ENCODE measurements at regions not wholly inside any gene's neighbourhood (a gene's known extent, or its start where the extent isn't known, plus 50 kb on each side); places are given as distances from the start of the nearest gene placed in this dataset.

- DNase-seq: no peak
These were observed 333.8 kb downstream of the CDH26 start for GRCh38 chr20:60292001-60292520.

DNA sequence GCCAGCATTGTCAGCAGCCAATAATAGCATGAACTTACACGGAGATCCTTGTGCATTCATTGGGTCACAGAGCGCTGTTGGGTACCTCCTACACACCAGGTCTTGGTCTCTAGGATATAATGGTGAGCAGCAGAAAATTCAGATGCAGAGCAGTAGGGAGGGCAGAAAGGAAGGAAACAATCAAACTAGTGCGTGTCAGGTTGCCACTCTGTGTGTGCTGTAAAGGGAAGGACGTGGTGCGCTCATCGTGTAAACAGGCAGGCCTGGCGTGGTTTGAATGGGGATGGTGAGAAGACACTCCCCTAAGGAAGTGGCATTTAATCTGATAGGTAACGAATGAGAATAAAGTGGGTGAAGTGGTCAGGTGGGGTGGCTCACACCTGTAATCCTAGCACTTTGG is 336.4 kb downstream of the CDH26 start:
- DNase-seq: no peak

DNA sequence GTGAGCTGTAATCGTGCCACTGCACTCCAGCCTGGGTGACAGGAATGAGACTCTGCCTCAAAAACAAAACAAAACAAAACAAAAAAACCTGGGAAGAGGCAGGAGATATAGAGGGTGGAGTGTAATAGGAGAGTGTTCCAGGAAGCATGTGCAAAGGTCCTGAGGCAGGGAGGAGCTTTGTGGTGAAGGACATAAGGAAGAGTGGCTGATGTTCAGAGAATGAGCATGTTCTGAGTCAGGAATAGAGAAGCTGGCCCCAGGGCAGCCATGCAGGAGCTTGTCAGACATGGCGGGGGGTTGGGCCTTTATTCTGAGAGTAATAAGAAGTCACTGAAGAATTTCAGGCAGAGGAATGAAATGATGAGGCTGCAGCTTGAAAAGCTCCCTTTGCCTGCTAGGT is 337.0 kb downstream of the CDH26 start:
- no peak for DNase-seq

- DNase-seq: no peak
These were observed 339.4 kb downstream of the CDH26 start for GRCh38 chr20:60297649-60298048.

DNA sequence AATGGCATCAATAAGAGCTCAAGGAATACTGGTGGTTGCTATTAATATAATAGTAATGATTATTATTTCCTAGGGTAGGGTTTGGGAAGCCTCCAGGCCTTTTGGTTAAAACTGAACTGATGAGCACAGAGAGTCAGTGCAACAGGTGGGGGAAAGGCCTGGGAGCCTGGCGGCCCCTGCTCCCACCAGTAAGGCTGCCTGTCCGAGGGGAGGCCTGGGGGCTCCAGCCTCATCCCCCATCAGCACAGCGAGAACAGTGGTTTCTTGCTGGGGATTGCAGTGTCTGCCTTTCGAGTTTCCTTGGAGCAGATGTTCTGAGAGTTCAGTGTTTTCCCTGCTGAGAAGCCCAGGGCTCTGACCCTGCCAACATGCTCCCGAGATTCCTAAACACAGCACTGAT is 340.4 kb downstream of the CDH26 start:
- DNase-seq: no peak

DNA sequence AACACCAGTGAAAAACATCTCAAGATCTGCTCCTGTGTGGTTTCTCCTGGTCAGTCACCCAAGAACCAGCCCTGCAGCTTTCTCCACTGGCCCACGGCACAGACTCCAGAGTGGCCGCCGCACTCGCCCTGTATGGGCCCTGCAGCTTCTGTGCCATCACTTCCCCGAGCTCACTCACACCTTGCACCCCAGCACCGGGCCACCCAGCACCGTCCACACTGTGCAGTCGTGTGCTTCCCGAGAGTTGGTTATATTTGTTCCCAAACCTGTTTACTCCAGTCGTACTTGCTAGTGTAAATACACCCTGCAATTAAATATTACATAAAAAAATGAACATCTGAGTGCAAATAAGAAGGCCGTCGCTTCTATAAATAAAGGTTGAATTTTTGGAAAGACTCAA is 341.7 kb downstream of the CDH26 start:
- DNase-seq: no peak

GRCh38 chr20:60300374-60300773 is 342.2 kb downstream of the CDH26 start:
- DNase-seq: no peak

DNA sequence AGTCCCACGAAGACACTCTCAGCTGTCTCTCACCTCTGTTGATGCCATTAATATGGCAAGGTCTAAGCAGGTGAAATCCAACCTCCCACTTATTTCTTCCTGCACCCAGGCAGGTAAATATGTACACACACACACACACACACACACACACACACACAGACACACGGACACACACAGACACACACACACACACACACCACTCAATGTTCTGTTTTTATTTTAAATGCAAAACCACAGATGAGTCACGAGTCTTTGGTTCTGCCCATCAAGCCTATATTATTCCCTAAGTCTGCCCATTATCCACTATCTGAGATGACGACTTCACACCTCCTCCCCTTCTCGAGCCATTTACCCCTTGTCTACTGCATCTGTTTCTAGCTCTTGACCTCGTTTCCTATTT is 344.7 kb downstream of the CDH26 start:
- no peak for DNase-seq

- DNase-seq: no peak
These were observed 345.9 kb downstream of the CDH26 start for GRCh38 chr20:60304026-60304590.

DNA sequence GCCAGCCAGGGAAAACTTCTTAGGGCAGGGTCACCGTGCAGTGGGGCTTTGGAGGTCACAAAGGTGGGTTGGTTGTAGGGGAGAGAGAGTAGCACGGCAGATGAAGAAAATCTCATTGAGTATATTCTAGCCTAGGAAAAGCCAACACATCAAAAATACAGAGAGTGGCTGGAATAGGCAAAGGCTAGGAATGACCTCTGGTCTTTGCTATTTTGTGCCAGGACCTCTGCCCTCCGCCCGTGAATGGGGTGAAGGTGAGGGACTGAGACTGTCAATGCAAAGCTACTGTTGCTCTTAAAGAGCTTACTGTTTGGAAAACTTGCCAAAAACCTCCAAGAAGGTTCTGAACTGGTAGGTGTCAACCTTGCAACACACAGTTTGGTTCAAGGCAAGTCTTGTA is 346.7 kb downstream of the CDH26 start:
- DNase-seq: no peak

DNA sequence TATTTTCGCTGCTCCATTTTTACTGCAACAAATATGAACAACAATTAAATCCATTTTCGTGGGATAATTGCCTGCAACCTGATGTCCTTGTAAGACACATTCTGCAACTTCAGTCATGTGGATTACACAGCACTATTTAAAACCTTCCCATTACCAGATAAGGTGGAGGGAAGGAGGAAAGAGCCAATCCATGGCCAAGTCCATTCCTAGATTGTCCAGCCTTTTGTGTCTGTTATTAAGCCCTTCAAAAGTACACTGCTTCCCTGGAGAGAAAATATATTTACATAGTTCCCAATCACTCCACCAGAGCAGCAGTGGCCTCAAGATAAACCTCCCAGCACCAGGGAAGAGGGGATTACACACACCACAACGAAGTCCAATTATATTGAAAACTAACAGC is 347.9 kb downstream of the CDH26 start:
- no peak for DNase-seq

GRCh38 chr20:60306551-60306950 is 348.3 kb downstream of the CDH26 start:
- DNase-seq: no peak

GRCh38 chr20:60310560-60311349 is 352.5 kb downstream of the CDH26 start:
- no peak for DNase-seq

DNA sequence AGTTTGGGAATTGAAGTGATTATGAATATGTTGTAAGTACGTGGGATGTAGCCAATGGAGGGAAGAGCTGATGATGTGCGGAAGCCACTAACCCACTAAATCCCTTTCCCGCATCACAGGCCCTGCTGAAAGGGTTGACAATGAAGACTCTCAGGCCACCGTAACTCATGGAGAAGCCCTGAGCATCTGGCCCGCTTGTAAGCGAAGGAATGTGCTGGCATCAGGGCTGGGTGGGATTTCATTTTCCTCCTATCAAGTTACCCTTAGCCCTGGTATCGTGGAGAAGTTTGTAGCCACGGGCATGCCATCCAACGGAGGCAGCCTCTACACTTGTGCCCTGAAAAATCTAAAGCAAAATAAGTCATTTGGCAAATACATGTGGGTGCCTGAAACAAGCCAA is 355.0 kb downstream of the CDH26 start:
- no peak for DNase-seq

GRCh38 chr20:60313614-60314013 is 355.4 kb downstream of the CDH26 start:
- no peak for DNase-seq

- DNase-seq: no peak
These were observed 356.5 kb downstream of the CDH26 start for GRCh38 chr20:60314727-60315126.

DNA sequence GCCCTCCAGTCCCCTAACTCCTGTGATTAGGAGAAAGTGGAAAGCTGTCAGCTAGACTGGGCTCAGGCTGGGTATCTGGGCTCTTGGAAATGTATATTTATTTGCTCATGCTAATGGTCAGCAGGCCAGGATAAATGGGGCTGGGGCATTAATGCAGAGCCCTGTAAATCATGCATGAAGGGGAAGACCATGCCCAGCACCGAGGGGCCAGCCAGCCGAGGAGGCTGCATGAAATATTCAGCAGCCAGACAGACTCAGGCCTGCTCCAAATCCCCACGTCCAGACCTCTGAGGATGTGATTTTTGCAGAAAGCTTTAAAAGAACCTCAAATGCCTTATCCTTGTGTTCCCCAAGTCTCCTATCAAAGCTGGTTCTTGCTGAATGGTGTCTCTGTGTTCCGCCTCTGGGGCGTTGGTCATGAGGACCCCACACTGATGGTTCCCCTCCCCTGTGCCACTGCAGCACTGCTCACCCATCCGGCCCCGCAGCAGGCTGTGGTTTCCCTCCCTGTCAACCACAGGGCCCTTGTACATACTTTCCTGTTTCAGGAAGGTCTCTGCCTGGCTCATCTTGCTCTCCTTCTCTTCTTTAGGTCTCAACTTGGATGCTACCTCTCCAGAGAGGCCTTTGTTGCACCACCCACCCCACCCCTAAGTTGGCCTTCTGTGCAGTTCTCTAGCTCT is 358.4 kb downstream of the CDH26 start:
- DNase-seq: no peak

GRCh38 chr20:60317401-60317800 is 359.2 kb downstream of the CDH26 start:
- DNase-seq: no peak

DNA sequence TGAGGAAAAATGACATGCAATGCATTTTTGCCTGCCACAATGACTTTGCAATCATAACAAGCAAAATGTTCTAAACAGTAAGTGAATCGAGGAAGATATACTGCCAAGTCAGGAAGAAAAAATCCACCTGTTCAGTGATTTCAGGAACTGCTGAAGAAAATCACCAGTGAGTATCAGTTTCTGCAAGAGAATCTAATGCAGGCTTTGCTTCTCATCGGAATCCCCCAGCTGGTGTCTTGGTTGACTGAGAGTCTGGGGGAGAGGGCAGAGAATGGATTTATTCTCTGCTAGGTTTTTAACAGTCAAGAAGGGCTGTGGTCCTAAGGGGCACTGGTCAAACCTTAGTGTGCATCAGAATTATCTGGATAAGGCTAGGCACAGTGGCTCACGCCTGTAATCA is 363.4 kb downstream of the CDH26 start:
- DNase-seq: no peak

DNA sequence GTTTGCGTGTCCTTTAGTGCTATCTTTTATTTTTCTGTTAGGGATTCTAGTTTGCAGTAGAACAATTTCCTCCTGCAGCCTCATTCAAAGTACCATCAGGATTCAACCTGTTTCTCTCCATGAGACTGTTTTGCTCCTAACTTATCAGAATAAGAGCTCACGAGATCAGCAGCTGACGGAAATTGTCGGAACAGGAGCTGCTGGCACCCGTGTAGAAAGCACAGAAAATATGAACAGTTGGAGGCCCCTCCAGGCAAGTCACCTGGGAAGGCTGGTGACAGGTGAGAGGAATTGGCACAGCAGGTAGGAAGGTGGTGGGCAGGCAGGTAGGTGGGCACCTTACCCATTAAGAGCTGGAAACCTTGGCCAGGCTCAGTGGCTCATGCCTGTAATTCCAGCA is 368.6 kb downstream of the CDH26 start:
- no peak for DNase-seq

GRCh38 chr20:60327971-60328660 is 369.9 kb downstream of the CDH26 start:
- DNase-seq: no peak

GRCh38 chr20:60330461-60330860 is 372.2 kb downstream of the CDH26 start:
- no peak for DNase-seq

GRCh38 chr20:60331688-60332300 is 373.6 kb downstream of the CDH26 start:
- DNase-seq: no peak
